Upper lobe of right lung (tissue), 1 donor: ENCODE measurements at regions not wholly inside any gene's neighbourhood (a gene's known extent, or its start where the extent isn't known, plus 50 kb on each side); places are given as distances from the start of the nearest gene placed in this dataset.

Source experiments
- ATAC-seq: fragments of 200-7000 bp; cut with Tn5 transposase; one replicate; pipeline ENCODE4 v1.9.1; 2020; ENCODE audit warnings: mild to moderate bottlenecking, moderate library complexity
- DNase-seq: peaks from one replicate; pipeline ENCODE4 v3.0.0-alpha.2; 2020
- H3K27ac ChIP-seq: fragments of 200-600 bp; one replicate; pipeline ENCODE4 v1.8.0; 2022
- H3K27me3 ChIP-seq: fragments of 200-600 bp; one replicate; pipeline ENCODE4 v1.8.0; 2022; ENCODE audit warnings: mild to moderate bottlenecking
- H3K36me3 ChIP-seq: fragments of 200-600 bp; one replicate; pipeline ENCODE4 v1.8.0; 2022
- H3K4me1 ChIP-seq: fragments of 200-600 bp; one replicate; pipeline ENCODE4 v1.8.0; 2022
- H3K4me3 ChIP-seq: fragments of 200-600 bp; one replicate; pipeline ENCODE4 v1.8.0; 2022; ENCODE audit warnings: mild to moderate bottlenecking
- H3K9me3 ChIP-seq: fragments of 200-600 bp; one replicate; pipeline ENCODE4 v1.8.0; 2022
- CTCF ChIP-seq: fragments of 200-600 bp; IDR thresholded peaks from one replicate; pipeline ENCODE4 v1.8.0; 2022; ENCODE audit warnings: antibody characterized with exemption
- intact Hi-C: fragments of 100-400 bp; cut with DNase I; formaldehyde crosslinking; loops from one replicate; pipeline ENCODE4 v1.11.0; 2022
- donor health status: DM: no; HTN: yes; CAD: no; lungs with severe emphysema.

DNA sequence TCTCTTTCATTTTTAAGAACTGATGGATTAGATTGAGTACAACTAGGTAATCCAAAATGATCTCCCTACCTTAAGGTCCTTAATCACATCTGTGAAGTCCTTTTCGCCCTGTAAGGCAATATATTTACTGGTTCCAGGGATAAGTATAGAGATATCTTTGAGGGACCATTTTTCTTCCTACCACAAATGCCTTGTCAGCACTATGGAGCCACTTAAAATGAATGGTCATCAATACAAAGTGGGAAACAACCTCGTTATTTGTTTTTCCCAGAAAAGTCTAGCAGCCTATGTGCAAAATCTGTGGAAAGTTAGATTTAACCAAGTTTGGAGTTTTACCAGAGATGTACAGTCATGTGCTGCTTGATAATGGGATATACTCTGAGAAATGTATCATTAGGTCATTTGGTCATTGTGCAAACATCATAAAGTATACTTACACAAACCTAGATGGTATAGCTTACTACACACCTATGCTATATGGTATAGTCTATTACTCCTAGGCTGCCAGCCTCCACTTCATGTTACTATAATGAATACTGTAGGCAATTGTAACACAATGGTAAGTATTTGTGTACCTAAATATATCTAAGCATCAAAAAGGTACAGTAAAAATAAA, 366.2 kb upstream of the TMEM229A start:
- Histone ChIP-seq H3K4me3 (no peak overlapping the region), H3K27me3 (no peaks in the 10 kb centered on the region), H3K27ac (no peak overlapping the region), H3K36me3 (no peaks in the 10 kb centered on the region), H3K4me1 (no peaks in the 10 kb centered on the region), H3K9me3 (no peaks in the 10 kb centered on the region)
- TF ChIP-seq CTCF = no peak
- no peak for DNase-seq
- ATAC-seq = no peak
- intact Hi-C loops = no loop called here

DNA sequence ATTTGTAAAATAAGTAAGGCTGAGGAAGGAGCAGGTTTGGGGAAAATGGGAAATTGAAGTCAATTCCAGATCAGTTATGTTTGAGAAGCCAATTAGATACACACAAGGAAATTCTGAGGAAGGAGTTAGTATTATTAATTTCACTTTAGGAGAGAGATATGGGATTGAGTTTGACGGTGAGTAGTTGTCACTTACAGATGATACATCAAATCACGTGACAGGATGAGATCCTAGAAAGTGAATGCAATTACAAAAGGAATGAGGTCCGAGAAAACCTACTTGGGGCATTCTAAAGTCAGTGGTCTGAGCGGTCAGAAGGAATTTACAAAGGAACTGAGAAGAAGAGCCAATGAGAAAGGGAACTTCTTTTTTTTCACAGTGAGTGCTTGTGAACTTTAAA, 364.3 kb upstream of the TMEM229A start:
- Histone ChIP-seq H3K36me3 (no peaks in the 10 kb centered on the region), H3K27ac (no peak overlapping the region), H3K4me1 (no peaks in the 10 kb centered on the region), H3K9me3 (no peaks in the 10 kb centered on the region), H3K4me3 (no peak overlapping the region), H3K27me3 (no peaks in the 10 kb centered on the region)
- no peak for TF ChIP-seq CTCF
- ATAC-seq (no peak), DNase-seq (no peak)
- intact Hi-C loops = no loop called here

- no peak for TF ChIP-seq CTCF
- no peaks in the 10 kb centered on the region for H3K9me3 ChIP-seq
- ATAC-seq (no peak), DNase-seq (no peak)
- no peaks in the 10 kb centered on the region for H3K27me3 ChIP-seq
- H3K27ac ChIP-seq = no peak overlapping the region
- no peaks in the 10 kb centered on the region for H3K4me1 ChIP-seq
- H3K36me3 ChIP-seq = no peaks in the 10 kb centered on the region
- H3K4me3 ChIP-seq = no peak overlapping the region
- intact Hi-C loops = no loop called here
These were observed 357.4 kb upstream of the TMEM229A start for GRCh38 chr7:124390301-124390700.

- Histone ChIP-seq H3K36me3 (no peaks in the 10 kb centered on the region), H3K27ac (no peak overlapping the region), H3K9me3 (no peaks in the 10 kb centered on the region), H3K4me3 (no peak overlapping the region), H3K4me1 (no peaks in the 10 kb centered on the region), H3K27me3 (no peaks in the 10 kb centered on the region)
- DNase-seq = no peak
- TF ChIP-seq CTCF = no peak
- no peak for ATAC-seq
- intact Hi-C loops = no loop called here
These were observed 355.9 kb upstream of the TMEM229A start for GRCh38 chr7:124388751-124389150.

DNA sequence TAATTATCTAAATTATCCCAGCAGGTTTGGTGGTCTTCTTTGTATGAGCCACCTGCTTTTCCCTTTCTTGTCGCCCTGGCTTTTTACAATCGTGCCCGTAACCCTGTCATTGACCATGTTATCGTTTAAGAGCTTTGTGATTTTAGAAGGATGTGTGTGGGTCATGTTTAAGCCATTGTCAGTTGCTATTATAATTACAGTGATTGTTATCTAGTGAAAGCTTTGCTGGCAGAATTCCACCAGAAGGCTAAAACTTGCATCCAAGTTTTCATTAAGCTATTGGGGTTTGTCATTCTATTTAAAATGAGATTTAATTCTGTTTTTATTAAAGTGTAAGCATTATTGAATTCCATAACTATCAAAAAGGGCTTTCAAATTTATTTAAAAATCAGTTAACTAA, 354.2 kb upstream of the TMEM229A start:
- ATAC-seq (no peak), DNase-seq (no peak)
- Histone ChIP-seq H3K9me3 (no peaks in the 10 kb centered on the region), H3K36me3 (no peaks in the 10 kb centered on the region), H3K4me1 (no peaks in the 10 kb centered on the region), H3K4me3 (no peak overlapping the region), H3K27me3 (no peaks in the 10 kb centered on the region), H3K27ac (no peak overlapping the region)
- no peak for TF ChIP-seq CTCF
- intact Hi-C loops = no loop called here

GRCh38 chr7:124379296-124379695, 346.4 kb upstream of the TMEM229A start:
- no peak for TF ChIP-seq CTCF
- Histone ChIP-seq H3K4me1 (no peaks in the 10 kb centered on the region), H3K27me3 (no peaks in the 10 kb centered on the region), H3K9me3 (no peaks in the 10 kb centered on the region), H3K27ac (no peak overlapping the region), H3K4me3 (no peak overlapping the region), H3K36me3 (no peaks in the 10 kb centered on the region)
- ATAC-seq = no peak
- DNase-seq = no peak
- intact Hi-C loops = no loop called here
